ENCODE measurements at regions not wholly inside any gene's neighbourhood (a gene's known extent, or its start where the extent isn't known, plus 50 kb on each side); places are given as distances from the start of the nearest gene placed in this dataset.

GRCh38 chr12:5269846-5270245 is 162.1 kb upstream of the NTF3 start:
- TF ChIP-seq CTCF (IDR thresholded peaks at IDR 0.05) (no peak), POLR2A (IDR thresholded peaks at IDR 0.05) (no peak)

Measured in ovary (tissue), 3 donors.